Thyroid gland (tissue), 4 donors: ENCODE measurements at regions not wholly inside any gene's neighbourhood (a gene's known extent, or its start where the extent isn't known, plus 50 kb on each side); places are given as distances from the start of the nearest gene placed in this dataset.

Source experiments
- CTCF ChIP-seq, 6 experiments: fragments of 200-600 bp in 3 of 6; fragments of 450-650 bp in 3 of 6; sonication (generic) in 3 of 6; IDR thresholded peaks; one replicate each; pipeline ENCODE4 v1.5.1; 2016 to 2019; ENCODE audit warnings: antibody characterized with exemption in 6 of 6, mild to moderate bottlenecking in 2 of 6, inconsistent platforms in 1 of 6, moderate library complexity in 1 of 6
- POLR2A ChIP-seq, 2 donors: fragments of 450-650 bp; IDR thresholded peaks; one replicate each; pipeline ENCODE4 v1.6.1; 2017; ENCODE audit warnings: antibody characterized with exemption in 2 of 2, mild to moderate bottlenecking in 2 of 2, moderate library complexity in 1 of 2

GRCh38 chr21:31538816-31539215 is 120.7 kb upstream of the SOD1 start:
- TF ChIP-seq CTCF (IDR thresholded peaks at IDR 0.05) (no peak), POLR2A (IDR thresholded peaks at IDR 0.05) (no peak)
